Endodermal cell (in vitro differentiated cells): ENCODE measurements at regions not wholly inside any gene's neighbourhood (a gene's known extent, or its start where the extent isn't known, plus 50 kb on each side); places are given as distances from the start of the nearest gene placed in this dataset.
"Not testable (repeated sequence)": the region's sequence is repeated elsewhere in the genome, so short reads cannot be mapped to it uniquely, and the experiment has no call there.

ENCODE experiments used
- DNase-seq: peaks from one replicate; pipeline ENCODE4 v3.0.0-alpha.2; 2017
- H3K27ac ChIP-seq: 2 replicates; pipeline ENCODE4 v1.5.1; 2013; ENCODE audit warnings: mild to moderate bottlenecking, low read depth, low read length, moderate library complexity
- H3K27me3 ChIP-seq: 2 replicates; pipeline ENCODE4 v1.6.1; 2013; ENCODE audit warnings: mild to moderate bottlenecking, low read length, moderate library complexity; ENCODE audit not compliant: insufficient read depth, control insufficient read depth, poor library complexity, severe bottlenecking
- H3K36me3 ChIP-seq: 2 replicates; pipeline ENCODE4 v1.7.0; 2013; ENCODE audit warnings: mild to moderate bottlenecking, low read length, moderate library complexity; ENCODE audit not compliant: control insufficient read depth, insufficient read depth
- H3K4me1 ChIP-seq: one replicate; pipeline ENCODE4 v1.7.0; 2013; ENCODE audit warnings: low read length; ENCODE audit not compliant: control insufficient read depth, insufficient read depth
- H3K4me3 ChIP-seq: 2 replicates; pipeline ENCODE4 v1.5.1; 2013; ENCODE audit warnings: mild to moderate bottlenecking, low read length, moderate library complexity
- H3K9ac ChIP-seq: 2 replicates; pipeline ENCODE4 v1.6.1; 2013; ENCODE audit warnings: mild to moderate bottlenecking, low read length, moderate library complexity; ENCODE audit not compliant: poor library complexity, severe bottlenecking; ENCODE audit errors: extremely low read depth
- H3K9me3 ChIP-seq: 2 replicates; pipeline ENCODE4 v1.6.1; 2013; ENCODE audit warnings: mild to moderate bottlenecking, low read length, moderate library complexity; ENCODE audit not compliant: control insufficient read depth
- H3K27ac Mint-ChIP-seq: 2 replicates; pipeline ENCODE4 v1.8.0; 2020; ENCODE audit warnings: mixed read lengths
- H3K27me3 Mint-ChIP-seq: 2 replicates; pipeline ENCODE4 v1.8.0; 2021; ENCODE audit warnings: mild to moderate bottlenecking, mixed read lengths; ENCODE audit not compliant: insufficient read depth
- H3K36me3 Mint-ChIP-seq: 2 replicates; pipeline ENCODE4 v1.8.0; 2020; ENCODE audit warnings: low read depth, mixed read lengths
- H3K4me1 Mint-ChIP-seq: 2 replicates; pipeline ENCODE4 v1.8.0; 2020; ENCODE audit warnings: mixed read lengths
- H3K4me3 Mint-ChIP-seq: 2 replicates; pipeline ENCODE4 v1.8.0; 2020; ENCODE audit warnings: mild to moderate bottlenecking, moderate library complexity, mixed read lengths
- H3K9me3 Mint-ChIP-seq: 2 replicates; pipeline ENCODE4 v1.8.0; 2020; ENCODE audit warnings: mild to moderate bottlenecking, mixed read lengths
- CTCF ChIP-seq: fragments of 200-600 bp; sonication (generic); conservative IDR thresholded peaks from 2 replicates; pipeline ENCODE4 v1.5.0; 2021; ENCODE audit warnings: antibody characterized with exemption, mild to moderate bottlenecking
- WGBS, 2 experiments: methylation state at CpG; one replicate each; pipeline versions ENCODE4 v1.1.5 to v1.1.7; 2013; ENCODE audit warnings: missing lambda C conversion rate in 2 of 2, mixed read lengths in 1 of 2; ENCODE audit not compliant: insufficient coverage in 1 of 2, insufficient read length in 1 of 2; 5-methylcytosine and 5-hydroxymethylcytosine counted together

- not testable (repeated sequence) for H3K36me3 Mint-ChIP-seq, H3K27me3 ChIP-seq, H3K9ac ChIP-seq, H3K27ac Mint-ChIP-seq, H3K27me3 Mint-ChIP-seq, H3K27ac ChIP-seq, H3K4me1 Mint-ChIP-seq, H3K4me3 Mint-ChIP-seq, H3K4me3 ChIP-seq, H3K36me3 ChIP-seq, H3K4me1 ChIP-seq, DNase-seq
- peaks cover 28% of the 10 kb centered on the region for H3K9me3 ChIP-seq
- H3K9me3 Mint-ChIP-seq: peaks cover 57% of the 10 kb centered on the region
- 84% methylated on average over 2 of the region's 2 CpGs; no CpG with 5 or more reads in 1 of the 2 experiments for WGBS, 2 experiments
These were observed 968.1 kb downstream of the TUBA3C start for GRCh38 chr13:18213511-18213910.

- Mint-ChIP-seq H3K4me1 (no peaks in the 10 kb centered on the region), H3K9me3 (peaks cover 61% of the 10 kb centered on the region), H3K27ac (no peak overlapping the region), H3K36me3 (peaks cover 3% of the 10 kb centered on the region), H3K4me3 (no peak overlapping the region), H3K27me3 (no peaks in the 10 kb centered on the region)
- no peak overlapping the region for H3K9ac ChIP-seq
- no peaks in the 10 kb centered on the region for H3K4me1 ChIP-seq
- H3K9me3 ChIP-seq: peaks cover 28% of the 10 kb centered on the region
- H3K27me3 ChIP-seq: no peaks in the 10 kb centered on the region
- WGBS, 2 experiments: 53 to 57% methylated on average over 2 of the region's 2 CpGs
- no peak for DNase-seq
- H3K36me3 ChIP-seq: no peaks in the 10 kb centered on the region
- TF ChIP-seq CTCF: no peak
- H3K4me3 ChIP-seq: peak overlapping the region; percentile 72
- no peak overlapping the region for H3K27ac ChIP-seq
These were observed 968.8 kb downstream of the TUBA3C start for GRCh38 chr13:18212873-18213272.

GRCh38 chr13:18211752-18212560 is 969.7 kb downstream of the TUBA3C start:
- H3K27ac Mint-ChIP-seq, H3K27ac ChIP-seq, H3K4me3 ChIP-seq, H3K36me3 Mint-ChIP-seq, H3K4me3 Mint-ChIP-seq, H3K27me3 Mint-ChIP-seq, H3K36me3 ChIP-seq, H3K4me1 ChIP-seq, H3K27me3 ChIP-seq, H3K4me1 Mint-ChIP-seq, DNase-seq, H3K9ac ChIP-seq: not testable (repeated sequence)
- H3K9me3 Mint-ChIP-seq: peaks cover 61% of the 10 kb centered on the region
- peaks cover 31% of the 10 kb centered on the region for H3K9me3 ChIP-seq
- 56 to 68% methylated on average over 2 to 4 of the region's 5 CpGs for WGBS, 2 experiments

- not testable (repeated sequence) for H3K36me3 ChIP-seq, H3K27ac Mint-ChIP-seq, DNase-seq, H3K4me3 ChIP-seq, H3K4me1 ChIP-seq, H3K4me3 Mint-ChIP-seq, H3K27me3 ChIP-seq, H3K4me1 Mint-ChIP-seq, H3K27ac ChIP-seq, H3K9ac ChIP-seq, H3K27me3 Mint-ChIP-seq, H3K36me3 Mint-ChIP-seq
- H3K9me3 Mint-ChIP-seq: peaks cover 59% of the 10 kb centered on the region
- 70% methylated on average over 2 of the region's 4 CpGs; no CpG with 5 or more reads in 1 of the 2 experiments for WGBS, 2 experiments
- H3K9me3 ChIP-seq: peaks cover 28% of the 10 kb centered on the region
These were observed 976.9 kb downstream of the TUBA3C start for GRCh38 chr13:18204614-18205178.

GRCh38 chr13:18195365-18195678 is 986.3 kb downstream of the TUBA3C start:
- H3K27ac Mint-ChIP-seq, H3K27me3 ChIP-seq, DNase-seq, H3K27ac ChIP-seq, H3K4me1 ChIP-seq, H3K36me3 Mint-ChIP-seq, H3K4me3 ChIP-seq, H3K4me3 Mint-ChIP-seq, H3K4me1 Mint-ChIP-seq, H3K36me3 ChIP-seq, H3K27me3 Mint-ChIP-seq, H3K9ac ChIP-seq: not testable (repeated sequence)
- peaks cover 23% of the 10 kb centered on the region for H3K9me3 ChIP-seq
- peaks cover 47% of the 10 kb centered on the region for H3K9me3 Mint-ChIP-seq
- 75% methylated on average over 3 of the region's 22 CpGs; no CpG with 5 or more reads in 1 of the 2 experiments for WGBS, 2 experiments

GRCh38 chr13:18194631-18195364 is 986.8 kb downstream of the TUBA3C start:
- H3K27me3 ChIP-seq, H3K36me3 Mint-ChIP-seq, H3K4me1 Mint-ChIP-seq, H3K9ac ChIP-seq, H3K4me1 ChIP-seq, H3K4me3 Mint-ChIP-seq, H3K27me3 Mint-ChIP-seq, H3K27ac ChIP-seq, H3K4me3 ChIP-seq, H3K27ac Mint-ChIP-seq, DNase-seq, H3K36me3 ChIP-seq: not testable (repeated sequence)
- peaks cover 21% of the 10 kb centered on the region for H3K9me3 ChIP-seq
- H3K9me3 Mint-ChIP-seq: peaks cover 48% of the 10 kb centered on the region
- WGBS, 2 experiments: 60% methylated on average over 5 of the region's 42 CpGs; no CpG with 5 or more reads in 1 of the 2 experiments
